Thyroid gland (tissue), 4 donors: ENCODE measurements at regions not wholly inside any gene's neighbourhood (a gene's known extent, or its start where the extent isn't known, plus 50 kb on each side); places are given as distances from the start of the nearest gene placed in this dataset.

Source experiments
- DNase-seq, 2 donors: peaks; one replicate each; pipeline ENCODE4 v3.0.0-alpha.2; 2019
- H3K27ac ChIP-seq, 3 donors: fragments of 200-600 bp; sonication (generic); 1 replicate in 2 of 3; 2 replicates in 1 of 3; pipeline ENCODE4 v1.5.1; 2016 to 2019; ENCODE audit warnings: mild to moderate bottlenecking in 1 of 3, moderate library complexity in 1 of 3
- H3K27me3 ChIP-seq: fragments of 200-600 bp; sonication (generic); one replicate; pipeline ENCODE4 v1.5.1; 2019
- H3K36me3 ChIP-seq, 2 donors: fragments of 200-600 bp; sonication (generic); one replicate each; pipeline ENCODE4 v1.5.1; 2016 to 2019
- H3K4me1 ChIP-seq, 2 donors: fragments of 200-600 bp; sonication (generic); one replicate each; pipeline ENCODE4 v1.5.1; 2017 to 2019
- H3K4me3 ChIP-seq, 3 donors: fragments of 200-600 bp; sonication (generic); replicated peaks in 1 of 3; 1 replicate in 2 of 3; 2 replicates in 1 of 3; pipeline ENCODE4 v1.5.1; 2016; ENCODE audit warnings: mild to moderate bottlenecking in 1 of 3
- H3K9me3 ChIP-seq: fragments of 200-600 bp; sonication (generic); one replicate; pipeline ENCODE4 v1.5.1; 2017
- POLR2A ChIP-seq, 2 donors: fragments of 450-650 bp; IDR thresholded peaks; one replicate each; pipeline ENCODE4 v1.6.1; 2017; ENCODE audit warnings: antibody characterized with exemption in 2 of 2, mild to moderate bottlenecking in 2 of 2, moderate library complexity in 1 of 2
- WGBS, 2 donors: methylation state at CpG; one replicate each; pipeline ENCODE4 v1.1.5; 2017; 5-methylcytosine and 5-hydroxymethylcytosine counted together
- intact Hi-C: fragments of 100-400 bp; cut with DNase I; formaldehyde crosslinking; loops from one replicate; pipeline ENCODE4 v1.15.1; 2023
- TF ChIP-seq, protein P1 (sequence below), 6 experiments: fragments of 200-600 bp in 3 of 6; fragments of 450-650 bp in 3 of 6; sonication (generic) in 3 of 6; IDR thresholded peaks; one replicate each; pipeline ENCODE4 v1.5.1; 2016 to 2019; ENCODE audit warnings: antibody characterized with exemption in 6 of 6, mild to moderate bottlenecking in 2 of 6, inconsistent platforms in 1 of 6, moderate library complexity in 1 of 6

DNA sequence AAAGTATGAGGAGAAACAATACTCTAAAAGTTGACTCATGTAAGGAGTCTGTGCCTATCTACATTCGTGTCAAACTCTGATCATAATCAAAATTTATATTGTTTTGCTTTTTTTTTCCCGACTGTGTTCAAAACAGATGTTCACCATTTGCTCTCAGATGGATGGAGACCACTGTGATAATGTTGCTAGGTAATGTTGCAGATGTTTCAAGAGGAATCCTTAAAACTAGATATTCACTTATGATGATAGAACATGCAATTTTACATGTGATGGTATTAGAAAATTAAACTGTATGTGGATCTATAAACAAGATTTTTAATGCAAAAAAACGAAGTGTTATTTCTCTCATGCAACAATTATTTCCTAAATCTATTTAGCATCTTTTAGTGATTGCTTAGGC lies 1080.1 kb downstream of the REEP3 start:
- 70% methylated on average over 3 of the region's 3 CpGs for WGBS, 2 donors
- intact Hi-C loops: no loop called here

DNA sequence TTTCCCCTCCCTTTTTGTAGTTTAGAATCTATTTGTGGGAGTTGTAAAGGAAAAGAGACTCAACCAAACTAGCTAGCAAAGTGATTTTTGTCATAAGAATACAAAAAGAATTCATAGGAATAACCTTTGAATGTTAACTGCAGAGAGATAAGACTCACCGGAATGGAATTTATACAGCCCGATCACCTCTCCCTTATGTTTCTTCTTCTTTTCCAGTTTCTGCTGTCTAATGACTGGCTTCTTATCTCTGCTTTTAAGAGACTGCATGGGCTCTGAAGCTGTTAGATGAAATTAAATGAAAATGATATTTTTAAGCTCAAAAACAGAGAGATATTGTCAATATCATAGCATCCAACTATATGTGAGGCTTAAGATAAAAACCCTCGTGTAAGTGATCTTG lies 1095.9 kb downstream of the REEP3 start:
- intact Hi-C loops: no loop called here
- no peaks in the 10 kb centered on the region for H3K27me3 ChIP-seq
- no peaks in the 10 kb centered on the region for H3K36me3 ChIP-seq
- no peak overlapping the region for H3K4me3 ChIP-seq
- H3K9me3 ChIP-seq: no peaks in the 10 kb centered on the region
- no peaks in the 10 kb centered on the region for H3K4me1 ChIP-seq
- TF ChIP-seq, protein P1, sequence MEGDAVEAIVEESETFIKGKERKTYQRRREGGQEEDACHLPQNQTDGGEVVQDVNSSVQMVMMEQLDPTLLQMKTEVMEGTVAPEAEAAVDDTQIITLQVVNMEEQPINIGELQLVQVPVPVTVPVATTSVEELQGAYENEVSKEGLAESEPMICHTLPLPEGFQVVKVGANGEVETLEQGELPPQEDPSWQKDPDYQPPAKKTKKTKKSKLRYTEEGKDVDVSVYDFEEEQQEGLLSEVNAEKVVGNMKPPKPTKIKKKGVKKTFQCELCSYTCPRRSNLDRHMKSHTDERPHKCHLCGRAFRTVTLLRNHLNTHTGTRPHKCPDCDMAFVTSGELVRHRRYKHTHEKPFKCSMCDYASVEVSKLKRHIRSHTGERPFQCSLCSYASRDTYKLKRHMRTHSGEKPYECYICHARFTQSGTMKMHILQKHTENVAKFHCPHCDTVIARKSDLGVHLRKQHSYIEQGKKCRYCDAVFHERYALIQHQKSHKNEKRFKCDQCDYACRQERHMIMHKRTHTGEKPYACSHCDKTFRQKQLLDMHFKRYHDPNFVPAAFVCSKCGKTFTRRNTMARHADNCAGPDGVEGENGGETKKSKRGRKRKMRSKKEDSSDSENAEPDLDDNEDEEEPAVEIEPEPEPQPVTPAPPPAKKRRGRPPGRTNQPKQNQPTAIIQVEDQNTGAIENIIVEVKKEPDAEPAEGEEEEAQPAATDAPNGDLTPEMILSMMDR (IDR thresholded peaks at IDR 0.05): no peak
- TF ChIP-seq POLR2A (IDR thresholded peaks at IDR 0.05): no peak
- 68 to 77% methylated on average over 3 of the region's 3 CpGs for WGBS, 2 donors
- no peak overlapping the region for H3K27ac ChIP-seq
- no peak for DNase-seq

More for the DNA sequence above, 1080.1 kb downstream of the REEP3 start:
- no peak for TF ChIP-seq POLR2A (IDR thresholded peaks at IDR 0.05)
- no peaks in the 10 kb centered on the region for H3K36me3 ChIP-seq
- no peaks in the 10 kb centered on the region for H3K27me3 ChIP-seq
- H3K4me1 ChIP-seq: no peaks in the 10 kb centered on the region
- no peak for DNase-seq
- no peak overlapping the region for H3K4me3 ChIP-seq
- H3K27ac ChIP-seq: no peak overlapping the region
- no peaks in the 10 kb centered on the region for H3K9me3 ChIP-seq

DNA sequence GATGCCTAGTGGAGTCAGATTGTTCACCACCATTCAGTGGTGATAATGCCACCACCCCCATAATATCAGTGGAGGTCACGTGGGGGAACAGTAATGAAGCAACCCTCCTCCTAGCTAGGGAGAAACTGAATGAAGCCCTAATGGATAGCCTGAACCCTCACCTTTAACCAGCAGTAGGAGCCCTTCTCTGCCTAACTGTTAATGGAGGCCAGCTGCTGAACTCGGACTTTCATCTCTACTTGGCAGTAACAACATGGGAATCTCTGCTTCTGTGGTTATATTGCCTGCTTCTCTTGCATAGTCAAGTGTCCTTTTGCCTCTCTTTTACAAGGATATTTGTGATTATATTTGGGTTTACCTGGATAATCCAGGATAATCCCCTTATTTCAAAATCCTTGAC lies 1097.9 kb downstream of the REEP3 start:
- intact Hi-C loops: no loop called here
- no peaks in the 10 kb centered on the region for H3K9me3 ChIP-seq
- TF ChIP-seq POLR2A (IDR thresholded peaks at IDR 0.05): no peak
- TF ChIP-seq, protein P1 (IDR thresholded peaks at IDR 0.05): no peak
- DNase-seq: no peak
- no peaks in the 10 kb centered on the region for H3K36me3 ChIP-seq
- 64 to 66% methylated on average over 2 of the region's 2 CpGs for WGBS, 2 donors
- no peaks in the 10 kb centered on the region for H3K4me1 ChIP-seq
- no peak overlapping the region for H3K4me3 ChIP-seq
- no peaks in the 10 kb centered on the region for H3K27me3 ChIP-seq
- H3K27ac ChIP-seq: no peak overlapping the region

DNA sequence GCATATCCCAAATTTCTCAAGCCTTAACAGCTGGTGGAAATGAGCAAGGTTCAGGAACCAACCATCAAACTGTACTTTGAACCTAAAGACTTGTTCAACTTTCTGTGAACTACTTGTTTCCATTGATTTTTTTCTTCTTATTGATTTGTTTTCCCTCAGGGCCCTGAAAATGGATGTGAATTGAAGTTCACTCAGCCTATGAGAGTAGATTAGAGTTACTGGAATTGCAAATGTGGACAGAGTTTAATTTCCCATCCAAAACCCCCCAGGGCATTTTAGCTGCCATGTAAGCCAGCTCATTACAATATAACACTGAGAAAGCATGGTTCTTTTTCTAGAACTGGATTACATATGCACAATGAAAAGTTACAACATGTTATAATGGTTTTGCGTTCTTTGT lies 1105.7 kb downstream of the REEP3 start:
- Histone ChIP-seq H3K27ac (no peak overlapping the region), H3K9me3 (no peaks in the 10 kb centered on the region), H3K4me3 (no peak overlapping the region), H3K27me3 (no peaks in the 10 kb centered on the region), H3K4me1 (no peaks in the 10 kb centered on the region), H3K36me3 (no peaks in the 10 kb centered on the region)
- TF ChIP-seq, protein P1 (IDR thresholded peaks at IDR 0.05): no peak
- TF ChIP-seq POLR2A (IDR thresholded peaks at IDR 0.05): no peak
- WGBS, 2 donors: 90 to 96% methylated on average over 1 of the region's 1 CpG
- intact Hi-C loops: no loop called here
- DNase-seq: no peak

DNA sequence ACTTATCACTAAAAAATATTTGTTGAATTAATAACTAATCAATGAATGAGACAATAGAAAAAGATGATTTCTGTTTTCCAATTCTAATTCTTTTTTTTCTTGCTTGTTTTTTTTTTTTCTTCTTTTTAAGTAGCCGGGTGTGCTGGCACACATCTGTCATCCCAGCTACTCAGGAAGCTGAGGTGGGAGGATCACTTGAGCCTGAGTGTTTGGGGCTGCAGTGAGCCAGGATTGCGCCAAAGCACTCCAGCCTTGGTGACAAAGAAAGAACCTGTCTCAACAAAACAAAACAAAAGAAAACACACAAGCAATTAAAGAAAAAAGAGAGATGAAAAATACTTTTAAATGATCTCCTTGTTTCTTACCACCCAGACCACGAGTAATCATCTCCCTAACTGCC lies 1109.3 kb downstream of the REEP3 start:
- Histone ChIP-seq H3K4me1 (no peaks in the 10 kb centered on the region), H3K27ac (no peak overlapping the region), H3K36me3 (no peaks in the 10 kb centered on the region), H3K27me3 (no peaks in the 10 kb centered on the region), H3K9me3 (no peaks in the 10 kb centered on the region), H3K4me3 (no peak overlapping the region)
- 17 to 23% methylated on average over 3 of the region's 3 CpGs for WGBS, 2 donors
- intact Hi-C loops: no loop called here
- TF ChIP-seq POLR2A (IDR thresholded peaks at IDR 0.05): no peak
- TF ChIP-seq, protein P1 (IDR thresholded peaks at IDR 0.05): no peak
- no peak for DNase-seq

DNA sequence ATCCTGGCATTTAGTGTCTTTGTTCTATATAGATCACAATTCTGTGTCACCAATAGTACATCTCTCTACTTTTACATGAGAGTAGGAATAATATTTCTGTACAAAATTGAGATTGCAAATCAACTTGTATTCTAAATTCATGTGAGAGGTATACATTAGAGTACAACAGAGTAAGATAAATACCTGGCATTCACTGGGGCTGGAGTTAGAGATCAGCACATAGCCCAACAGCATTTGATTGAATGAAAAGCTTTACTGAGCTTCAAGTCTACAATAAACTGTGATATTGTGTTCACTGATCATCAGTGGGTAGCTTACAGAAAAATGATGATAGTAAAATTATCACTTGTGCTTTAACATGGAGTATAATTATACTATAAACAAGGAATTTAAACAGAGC lies 1114.7 kb downstream of the REEP3 start:
- H3K27me3 ChIP-seq: no peaks in the 10 kb centered on the region
- H3K4me3 ChIP-seq: no peak overlapping the region
- intact Hi-C loops: no loop called here
- no peaks in the 10 kb centered on the region for H3K9me3 ChIP-seq
- H3K36me3 ChIP-seq: no peaks in the 10 kb centered on the region
- no peak overlapping the region for H3K27ac ChIP-seq
- H3K4me1 ChIP-seq: no peaks in the 10 kb centered on the region
- DNase-seq: no peak
- no peak for TF ChIP-seq POLR2A (IDR thresholded peaks at IDR 0.05)
- TF ChIP-seq, protein P1 (IDR thresholded peaks at IDR 0.05): no peak
